ENCODE measurements at regions not wholly inside any gene's neighbourhood (a gene's known extent, or its start where the extent isn't known, plus 50 kb on each side); places are given as distances from the start of the nearest gene placed in this dataset.

- no peaks in the 10 kb centered on the region for H3K9me3 Mint-ChIP-seq
- no peaks in the 10 kb centered on the region for H3K27me3 Mint-ChIP-seq
- Histone ChIP-seq H3K4me1 (ENCODE audit: control insufficient read depth in 1 of 2, extremely low read depth in 1 of 2, insufficient read depth in 2 of 2, low read length in 2 of 2) (peaks cover 0 to 4% of the 10 kb centered on the region in 2 experiments), H3K9me3 (no peaks in the 10 kb centered on the region), H3K27me3 (replicated peaks in 1 of 2; ENCODE audit: control insufficient read depth in 2 of 2, extremely low read depth in 1 of 2, insufficient read depth in 2 of 2, low read length in 1 of 2) (peaks cover 0 to 18% of the 10 kb centered on the region in 2 experiments), H3K4me3 (ENCODE audit: control insufficient read depth in 1 of 2, extremely low read depth in 1 of 2, low read length in 1 of 2) (no peak overlapping the region), H3K36me3 (ENCODE audit: control insufficient read depth in 2 of 2, extremely low read depth in 1 of 2, insufficient read depth in 1 of 2, low read length in 1 of 2) (no peaks in the 10 kb centered on the region), H3K27ac (ENCODE audit: low read length) (no peak overlapping the region)
- CTCF ChIA-PET: interaction anchor here in 1 of 2 donors (0.5 kb wide), 1 partner anchor 1132 kb away, joined by 3 read pairs; no protein-coding TSS in a partner anchor
- ATAC-seq (replicated peaks in 1 of 4): no peak
- no peaks in the 10 kb centered on the region for H3K4me1 Mint-ChIP-seq
- WGBS (ENCODE audit: insufficient coverage): 96% methylated on average over 11 of the region's 21 CpGs
- DNase-seq: no peak
- POLR2A ChIA-PET: no interaction called here
- H3K36me3 Mint-ChIP-seq: no peaks in the 10 kb centered on the region
- no peak overlapping the region for H3K4me3 Mint-ChIP-seq
- H3K27ac Mint-ChIP-seq: no peak overlapping the region
These were observed 110.3 kb upstream of the NCOR2 start for GRCh38 chr12:124677552-124678356.

DNA sequence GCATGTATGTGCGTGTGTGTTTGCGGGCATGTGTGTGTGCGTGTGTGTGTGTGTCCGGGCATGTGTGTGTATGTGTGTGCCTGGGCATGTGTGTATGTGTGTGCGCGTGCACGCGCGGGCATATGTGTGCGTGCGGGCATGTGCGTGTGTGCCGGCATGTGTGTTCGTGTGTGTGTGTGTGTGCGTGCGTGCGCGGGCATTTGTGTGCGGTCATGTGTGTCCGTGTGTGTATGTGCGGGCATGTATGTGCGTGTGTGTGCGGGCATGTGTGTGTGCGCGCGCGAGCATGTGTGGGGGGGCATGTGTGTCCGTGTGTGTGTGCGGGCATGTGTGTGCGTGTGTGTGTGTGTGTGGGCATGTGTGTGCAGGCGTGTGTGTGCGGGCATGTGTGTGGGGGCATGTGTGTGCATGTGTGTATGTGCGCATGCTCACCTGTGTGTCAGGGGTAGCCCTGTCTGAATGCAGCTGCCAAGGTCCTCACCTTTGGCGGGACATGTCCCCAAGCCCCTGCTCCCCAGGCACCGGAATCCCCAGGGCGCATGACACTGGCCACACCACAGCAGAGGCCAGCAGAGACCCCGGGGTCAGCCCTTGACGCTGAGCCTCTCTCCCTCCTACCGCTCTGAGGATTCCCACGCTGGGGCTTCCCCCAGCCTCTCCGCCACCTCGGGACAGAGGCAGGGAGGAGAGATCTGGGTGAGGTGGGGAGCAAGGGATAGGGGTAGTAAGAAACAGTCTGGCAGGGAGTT, 109.5 kb upstream of the NCOR2 start:
- Mint-ChIP-seq H3K4me3 (no peak overlapping the region), H3K27ac (no peak overlapping the region), H3K36me3 (no peaks in the 10 kb centered on the region), H3K27me3 (no peaks in the 10 kb centered on the region), H3K9me3 (no peaks in the 10 kb centered on the region), H3K4me1 (no peaks in the 10 kb centered on the region)
- Histone ChIP-seq H3K4me1 (ENCODE audit: control insufficient read depth in 1 of 2, extremely low read depth in 1 of 2, insufficient read depth in 2 of 2, low read length in 2 of 2) (peaks cover 0 to 4% of the 10 kb centered on the region in 2 experiments), H3K36me3 (ENCODE audit: control insufficient read depth in 2 of 2, extremely low read depth in 1 of 2, insufficient read depth in 1 of 2, low read length in 1 of 2) (no peaks in the 10 kb centered on the region), H3K27ac (ENCODE audit: low read length) (no peak overlapping the region), H3K27me3 (replicated peaks in 1 of 2; ENCODE audit: control insufficient read depth in 2 of 2, extremely low read depth in 1 of 2, insufficient read depth in 2 of 2, low read length in 1 of 2) (peaks cover 0 to 18% of the 10 kb centered on the region in 2 experiments), H3K4me3 (ENCODE audit: control insufficient read depth in 1 of 2, extremely low read depth in 1 of 2, low read length in 1 of 2) (no peak overlapping the region), H3K9me3 (no peaks in the 10 kb centered on the region)
- ATAC-seq (replicated peaks in 1 of 4) (no peak), DNase-seq (no peak)
- CTCF ChIA-PET: no interaction called here
- POLR2A ChIA-PET: no interaction called here
- 87% methylated on average over 33 of the region's 42 CpGs for WGBS (ENCODE audit: insufficient coverage)

GRCh38 chr12:124675881-124676713, 108.7 kb upstream of the NCOR2 start:
- CTCF ChIA-PET: no interaction called here
- POLR2A ChIA-PET: no interaction called here

GRCh38 chr12:124674937-124675336, 107.5 kb upstream of the NCOR2 start:
- H3K4me3 Mint-ChIP-seq: no peak overlapping the region
- no peaks in the 10 kb centered on the region for H3K4me1 Mint-ChIP-seq
- no peaks in the 10 kb centered on the region for H3K9me3 ChIP-seq
- no peaks in the 10 kb centered on the region for H3K27me3 Mint-ChIP-seq
- H3K27me3 ChIP-seq (replicated peaks in 1 of 2; ENCODE audit: control insufficient read depth in 2 of 2, extremely low read depth in 1 of 2, insufficient read depth in 2 of 2, low read length in 1 of 2): peaks cover 0 to 13% of the 10 kb centered on the region in 2 experiments
- no peak for ATAC-seq (replicated peaks in 1 of 4)
- no peak overlapping the region for H3K27ac Mint-ChIP-seq
- H3K36me3 Mint-ChIP-seq: no peaks in the 10 kb centered on the region
- POLR2A ChIA-PET: no interaction called here
- H3K4me3 ChIP-seq (ENCODE audit: control insufficient read depth in 1 of 2, extremely low read depth in 1 of 2, low read length in 1 of 2): no peak overlapping the region
- CTCF ChIA-PET: no interaction called here
- H3K9me3 Mint-ChIP-seq: no peaks in the 10 kb centered on the region
- H3K36me3 ChIP-seq (ENCODE audit: control insufficient read depth in 2 of 2, extremely low read depth in 1 of 2, insufficient read depth in 1 of 2, low read length in 1 of 2): no peaks in the 10 kb centered on the region
- no peak for DNase-seq
- no peaks in the 10 kb centered on the region for H3K4me1 ChIP-seq (ENCODE audit: control insufficient read depth in 1 of 2, extremely low read depth in 1 of 2, insufficient read depth in 2 of 2, low read length in 2 of 2)
- no peak overlapping the region for H3K27ac ChIP-seq (ENCODE audit: low read length)
- WGBS (ENCODE audit: insufficient coverage): no CpG with 5 or more reads among the region's 1 CpG

More at GRCh38 chr12:124675881-124676713, 108.7 kb upstream of the NCOR2 start:
- no peak for DNase-seq
- no peaks in the 10 kb centered on the region for H3K4me1 Mint-ChIP-seq
- WGBS (ENCODE audit: insufficient coverage): 81% methylated on average over 19 of the region's 36 CpGs
- no peak overlapping the region for H3K4me3 Mint-ChIP-seq
- Histone ChIP-seq H3K36me3 (ENCODE audit: control insufficient read depth in 2 of 2, extremely low read depth in 1 of 2, insufficient read depth in 1 of 2, low read length in 1 of 2) (no peaks in the 10 kb centered on the region), H3K27me3 (replicated peaks in 1 of 2; ENCODE audit: control insufficient read depth in 2 of 2, extremely low read depth in 1 of 2, insufficient read depth in 2 of 2, low read length in 1 of 2) (peaks cover 0 to 14% of the 10 kb centered on the region in 2 experiments), H3K9me3 (no peaks in the 10 kb centered on the region), H3K27ac (ENCODE audit: low read length) (no peak overlapping the region), H3K4me3 (ENCODE audit: control insufficient read depth in 1 of 2, extremely low read depth in 1 of 2, low read length in 1 of 2) (no peak overlapping the region), H3K4me1 (ENCODE audit: control insufficient read depth in 1 of 2, extremely low read depth in 1 of 2, insufficient read depth in 2 of 2, low read length in 2 of 2) (no peaks in the 10 kb centered on the region)
- no peaks in the 10 kb centered on the region for H3K27me3 Mint-ChIP-seq
- H3K9me3 Mint-ChIP-seq: no peaks in the 10 kb centered on the region
- H3K36me3 Mint-ChIP-seq: no peaks in the 10 kb centered on the region
- no peak for ATAC-seq (replicated peaks in 1 of 4)
- no peak overlapping the region for H3K27ac Mint-ChIP-seq

DNA sequence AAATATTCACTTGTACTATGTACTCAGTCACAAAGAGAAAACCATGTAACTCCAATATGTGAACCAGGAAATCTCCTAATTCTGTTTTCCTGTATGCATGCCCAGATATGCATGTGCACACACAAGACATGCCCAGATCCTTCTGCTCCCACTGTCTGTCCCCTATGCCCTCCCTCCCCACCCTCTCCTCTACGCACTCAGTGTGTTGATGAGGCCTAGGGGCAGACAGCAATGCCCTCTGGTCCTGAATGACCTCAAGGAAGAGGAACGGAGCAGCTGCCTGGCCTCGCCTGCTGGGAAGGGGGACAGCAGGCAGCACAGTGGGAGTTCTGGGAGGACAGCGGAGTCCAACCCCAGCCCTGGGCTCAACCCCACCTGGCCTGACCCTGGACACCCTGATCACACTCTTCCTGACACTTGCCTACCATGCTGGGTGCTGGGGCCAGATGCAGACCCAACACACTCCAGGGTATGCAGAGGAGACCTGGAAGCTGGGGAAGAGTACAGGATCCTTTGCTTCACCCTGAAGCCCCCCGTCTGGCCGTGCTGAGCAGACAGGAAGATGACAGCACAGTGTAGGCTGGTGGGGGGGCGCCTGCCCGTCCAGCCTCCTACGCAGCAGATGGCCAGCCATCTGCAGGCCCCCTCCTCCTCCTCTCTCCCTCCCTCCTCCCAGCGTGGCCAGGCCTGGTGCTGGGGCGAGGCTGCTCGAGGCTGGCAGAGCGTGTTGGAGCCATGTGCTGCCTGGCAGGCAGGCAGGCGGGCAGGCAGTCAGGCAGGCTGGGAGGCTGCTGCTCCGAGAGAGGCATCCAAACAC, 106.6 kb upstream of the NCOR2 start:
- H3K36me3 ChIP-seq (ENCODE audit: control insufficient read depth in 2 of 2, extremely low read depth in 1 of 2, insufficient read depth in 1 of 2, low read length in 1 of 2): no peaks in the 10 kb centered on the region
- 90% methylated on average over 13 of the region's 15 CpGs for WGBS (ENCODE audit: insufficient coverage)
- CTCF ChIA-PET: no interaction called here
- H3K4me1 Mint-ChIP-seq: no peaks in the 10 kb centered on the region
- no peaks in the 10 kb centered on the region for H3K36me3 Mint-ChIP-seq
- H3K9me3 Mint-ChIP-seq: no peaks in the 10 kb centered on the region
- ATAC-seq (replicated peaks in 1 of 4): no peak
- no peaks in the 10 kb centered on the region for H3K9me3 ChIP-seq
- no peaks in the 10 kb centered on the region for H3K4me1 ChIP-seq (ENCODE audit: control insufficient read depth in 1 of 2, extremely low read depth in 1 of 2, insufficient read depth in 2 of 2, low read length in 2 of 2)
- no peak overlapping the region for H3K4me3 Mint-ChIP-seq
- H3K4me3 ChIP-seq (ENCODE audit: control insufficient read depth in 1 of 2, extremely low read depth in 1 of 2, low read length in 1 of 2): no peak overlapping the region
- POLR2A ChIA-PET: no interaction called here
- H3K27me3 Mint-ChIP-seq: no peaks in the 10 kb centered on the region
- H3K27me3 ChIP-seq (replicated peaks in 1 of 2; ENCODE audit: control insufficient read depth in 2 of 2, extremely low read depth in 1 of 2, insufficient read depth in 2 of 2, low read length in 1 of 2): peaks cover 0 to 8% of the 10 kb centered on the region in 2 experiments
- no peak overlapping the region for H3K27ac ChIP-seq (ENCODE audit: low read length)
- DNase-seq: no peak
- H3K27ac Mint-ChIP-seq: no peak overlapping the region
